NCI-H460 (cell line): ENCODE measurements at regions not wholly inside any gene's neighbourhood (a gene's known extent, or its start where the extent isn't known, plus 50 kb on each side); places are given as distances from the start of the nearest gene placed in this dataset.
"Not testable (repeated sequence)": the region's sequence is repeated elsewhere in the genome, so short reads cannot be mapped to it uniquely, and the experiment has no call there.

Experiments used
- DNase-seq: peaks from one replicate; pipeline ENCODE4 v3.0.0-alpha.2; 2016; ENCODE audit warnings: low read depth; ENCODE audit errors: extremely low read depth

DNA sequence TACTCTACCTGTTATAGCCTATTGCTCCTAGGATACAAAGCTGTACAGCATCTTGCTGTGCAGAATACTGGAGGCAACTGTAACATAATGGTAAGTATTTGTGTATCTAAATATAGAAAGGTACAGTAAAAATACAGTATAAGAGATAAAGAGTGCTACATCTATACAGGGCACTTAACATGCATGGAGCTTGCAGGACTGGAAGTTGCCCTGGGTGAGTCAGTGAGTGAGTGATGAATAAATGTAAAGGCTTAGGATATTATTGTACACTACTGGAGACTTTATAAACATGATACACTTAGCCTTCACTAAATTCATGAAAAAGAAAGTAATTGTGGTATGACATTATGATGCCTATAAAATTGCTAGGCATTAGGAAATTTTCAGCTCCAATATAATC, 65.5 kb upstream of the OSMR start:
- DNase-seq = no peak

DNA sequence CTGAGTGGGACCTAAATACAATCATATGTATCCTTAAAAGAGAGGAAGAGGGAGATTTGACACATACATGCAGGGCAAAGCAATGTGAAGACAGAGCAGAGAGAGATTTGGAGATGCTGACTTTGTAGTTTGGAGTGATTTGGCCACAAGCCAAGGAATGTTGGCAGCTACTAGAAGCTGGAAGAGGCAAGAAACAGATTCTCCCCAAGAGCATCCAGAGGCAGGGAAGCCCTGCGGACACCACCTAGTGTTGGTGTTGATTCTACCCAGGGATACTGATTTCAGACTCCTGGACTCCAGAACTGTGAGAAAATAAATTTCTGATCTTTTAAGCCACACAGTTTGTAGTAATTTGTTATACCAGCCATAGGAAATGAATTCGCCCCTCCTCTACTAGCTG, 64.9 kb upstream of the OSMR start:
- DNase-seq = peak; percentile 46

DNA sequence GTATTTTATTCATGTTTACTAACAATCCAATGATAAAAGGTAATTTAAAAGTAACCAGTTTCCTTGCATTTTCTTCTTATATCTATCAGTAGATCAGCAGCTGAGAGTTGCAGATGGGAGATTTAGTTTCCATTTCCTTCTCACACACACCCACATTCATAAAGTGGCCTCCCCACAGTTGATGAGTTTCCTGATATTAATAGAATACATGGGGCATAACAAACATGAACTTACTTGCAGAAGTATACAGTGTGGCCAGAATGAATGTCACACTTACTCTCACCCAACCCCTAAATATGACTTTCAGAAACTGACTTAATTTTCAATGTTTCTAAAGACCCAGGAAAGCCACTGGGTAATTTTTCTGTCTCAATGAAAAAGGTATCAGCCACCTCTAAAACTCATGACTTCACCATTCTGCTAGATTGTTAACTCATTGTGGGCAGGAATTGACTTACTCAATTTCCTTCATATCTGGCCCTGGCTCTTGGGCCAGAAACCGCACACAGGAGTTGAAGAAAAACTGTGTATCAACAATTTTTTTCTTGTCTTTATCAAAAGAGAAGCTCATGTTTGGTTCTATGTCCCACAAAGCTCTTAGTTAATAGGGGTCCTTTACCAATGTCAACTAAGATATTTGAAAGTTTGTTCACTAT, 63.5 kb upstream of the OSMR start:
- DNase-seq = no peak

DNA sequence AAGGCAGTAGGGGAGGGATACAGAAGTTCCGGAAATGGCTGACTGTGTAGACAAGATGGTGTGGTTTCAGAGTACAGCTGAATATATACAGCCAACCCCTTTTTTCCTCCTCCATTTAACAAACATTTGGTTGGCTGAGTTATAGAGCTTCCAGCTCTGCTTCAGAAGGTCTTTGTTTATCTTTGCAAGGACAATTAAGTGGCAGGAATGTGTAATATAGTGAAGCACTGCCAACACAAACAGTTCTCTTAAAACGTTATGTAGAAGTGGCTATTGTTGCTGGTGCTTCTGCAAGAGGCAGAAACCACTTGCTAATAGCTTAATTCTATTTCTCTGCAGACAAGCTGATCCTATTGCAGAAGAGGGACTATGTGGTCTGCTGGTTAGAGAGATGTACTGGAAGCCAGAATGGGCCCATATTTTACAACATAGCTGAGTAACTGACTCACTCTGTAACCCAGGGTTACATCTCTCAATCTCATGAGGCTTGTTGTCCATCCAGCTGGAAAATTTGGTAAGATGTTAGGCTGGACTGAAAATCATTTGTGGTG, 62.7 kb upstream of the OSMR start:
- peak; percentile 71 for DNase-seq

DNA sequence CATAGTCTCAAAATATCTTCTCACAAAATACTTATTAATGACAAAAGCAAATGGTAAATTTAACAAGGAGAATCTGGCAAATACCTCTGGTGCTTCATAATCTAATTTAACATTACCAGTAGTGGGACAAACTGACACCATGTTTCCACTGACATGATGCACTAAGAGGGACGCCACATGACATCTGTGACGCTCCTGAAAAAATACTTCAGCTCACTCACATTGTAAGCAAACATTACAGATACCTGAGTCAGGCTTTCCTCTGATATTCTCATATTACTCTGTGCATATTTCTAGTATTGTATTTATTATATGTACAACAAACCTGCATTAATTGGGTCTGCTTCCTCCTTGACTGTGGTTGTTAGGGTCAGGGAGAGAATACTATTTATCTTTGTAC, 56.7 kb upstream of the OSMR start:
- no peak for DNase-seq

DNA sequence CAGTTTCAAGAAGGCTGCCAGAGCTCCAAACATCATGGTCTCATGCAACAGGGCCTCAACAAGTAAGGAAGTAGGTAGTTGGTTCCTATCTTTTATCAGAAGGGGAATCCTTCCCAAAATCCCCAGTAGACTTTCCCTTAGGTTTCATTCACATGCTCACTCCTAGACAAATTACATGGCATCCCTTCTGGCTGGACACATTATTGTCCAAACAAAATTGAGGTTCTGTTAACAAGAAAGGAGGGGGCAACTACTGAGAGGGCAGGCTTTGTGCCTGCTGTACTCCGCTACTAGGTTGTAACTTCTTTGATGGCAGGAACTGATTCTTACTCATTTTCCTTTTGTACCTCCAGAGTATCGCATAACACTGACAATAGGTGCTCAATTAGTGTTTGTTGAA, 56.0 kb upstream of the OSMR start:
- DNase-seq = no peak

DNA sequence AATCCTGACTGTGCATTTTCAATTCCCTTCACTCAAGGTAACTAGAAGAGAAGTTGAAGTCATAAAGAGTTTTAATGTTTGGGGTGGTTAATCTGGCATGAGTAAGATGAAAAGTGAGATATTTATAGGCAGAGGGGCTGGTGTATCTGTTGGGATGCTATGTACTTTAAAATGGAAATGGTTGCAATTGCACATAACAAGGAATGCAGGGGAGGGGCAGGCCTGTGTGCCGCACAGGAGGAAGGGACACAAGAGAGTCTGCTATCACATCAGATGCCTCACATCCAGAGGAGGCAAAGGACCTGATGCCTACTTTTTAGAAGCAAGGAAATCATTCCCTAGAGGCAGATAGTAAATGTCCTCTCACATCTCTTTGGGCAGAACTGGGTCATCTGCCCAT, 55.5 kb upstream of the OSMR start:
- no peak for DNase-seq

DNA sequence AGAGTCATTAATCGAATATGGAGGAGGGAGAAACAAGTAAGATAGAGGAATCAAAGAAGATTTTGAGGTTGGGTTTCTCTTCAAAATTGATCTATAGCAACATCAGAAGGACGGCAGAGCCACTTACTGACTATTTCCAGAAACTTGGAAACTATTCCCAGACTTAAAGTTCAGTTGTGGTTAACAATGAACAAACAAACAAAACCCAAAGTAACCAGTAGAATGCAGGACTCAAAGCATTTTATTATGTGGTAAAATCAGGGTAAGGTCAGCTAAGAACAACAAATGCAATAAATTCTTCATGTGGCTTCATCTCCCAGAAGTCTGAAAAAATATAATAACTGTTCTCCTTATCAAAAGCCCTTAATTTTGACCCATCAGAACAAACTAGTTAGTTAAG, 54.9 kb upstream of the OSMR start:
- DNase-seq = no peak

DNA sequence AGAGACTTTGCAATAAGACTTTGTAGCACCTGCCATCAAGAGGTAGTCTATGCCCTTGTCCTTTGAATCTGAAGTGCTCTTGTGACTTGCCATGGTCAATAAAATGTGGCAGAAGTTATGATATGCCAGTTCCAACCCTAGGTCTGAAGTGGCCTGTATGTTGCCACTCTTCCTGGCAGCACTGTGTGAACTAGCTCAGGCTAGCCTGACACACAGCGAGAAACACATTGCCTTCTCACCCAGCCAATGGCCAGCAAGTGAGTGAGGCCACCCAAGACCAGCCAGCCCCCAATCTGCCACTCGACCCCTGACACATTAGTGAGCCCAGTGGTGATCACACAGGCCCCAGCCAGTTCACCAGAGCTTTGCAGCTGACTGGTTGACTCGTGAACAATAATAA, 52.7 kb upstream of the OSMR start:
- no peak for DNase-seq

DNA sequence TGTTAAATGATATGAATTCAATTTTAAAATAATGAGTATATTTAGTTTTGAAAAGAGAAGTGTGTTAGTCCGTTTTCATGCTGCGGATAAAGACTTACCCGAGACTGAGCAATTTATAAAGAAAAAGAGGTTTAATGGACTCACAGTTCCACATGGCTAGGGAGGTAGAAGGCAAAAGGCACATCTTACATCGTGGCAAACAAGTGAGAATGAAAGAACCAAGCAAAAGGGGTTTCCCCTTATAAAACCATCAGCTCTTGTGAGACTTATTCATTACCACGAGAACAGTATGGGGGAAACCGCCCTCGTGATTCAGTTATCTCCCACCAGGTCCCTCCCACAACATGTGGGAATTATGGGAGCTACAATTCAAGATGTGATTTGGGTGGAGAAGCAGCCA, 51.8 kb upstream of the OSMR start:
- DNase-seq = not testable (repeated sequence)

DNA sequence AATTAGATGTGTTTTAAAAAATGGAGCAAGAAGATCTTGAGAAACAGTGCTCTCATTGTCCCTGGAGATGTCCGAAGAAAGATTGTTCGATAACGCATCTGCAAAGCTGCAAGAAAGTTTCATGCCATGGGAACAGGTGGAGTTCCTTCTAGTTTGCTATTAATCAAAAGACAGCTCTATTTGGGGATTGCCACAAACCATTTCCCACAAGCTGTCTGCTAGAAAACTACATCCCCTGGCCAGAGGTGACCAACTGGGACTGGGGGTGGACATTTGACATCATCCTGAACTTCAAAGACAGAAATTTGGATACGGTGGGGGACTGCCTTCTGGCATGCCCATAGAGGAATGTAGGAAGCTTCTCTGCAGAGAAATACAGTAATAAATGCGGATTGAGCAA, 50.8 kb upstream of the OSMR start:
- no peak for DNase-seq

DNA sequence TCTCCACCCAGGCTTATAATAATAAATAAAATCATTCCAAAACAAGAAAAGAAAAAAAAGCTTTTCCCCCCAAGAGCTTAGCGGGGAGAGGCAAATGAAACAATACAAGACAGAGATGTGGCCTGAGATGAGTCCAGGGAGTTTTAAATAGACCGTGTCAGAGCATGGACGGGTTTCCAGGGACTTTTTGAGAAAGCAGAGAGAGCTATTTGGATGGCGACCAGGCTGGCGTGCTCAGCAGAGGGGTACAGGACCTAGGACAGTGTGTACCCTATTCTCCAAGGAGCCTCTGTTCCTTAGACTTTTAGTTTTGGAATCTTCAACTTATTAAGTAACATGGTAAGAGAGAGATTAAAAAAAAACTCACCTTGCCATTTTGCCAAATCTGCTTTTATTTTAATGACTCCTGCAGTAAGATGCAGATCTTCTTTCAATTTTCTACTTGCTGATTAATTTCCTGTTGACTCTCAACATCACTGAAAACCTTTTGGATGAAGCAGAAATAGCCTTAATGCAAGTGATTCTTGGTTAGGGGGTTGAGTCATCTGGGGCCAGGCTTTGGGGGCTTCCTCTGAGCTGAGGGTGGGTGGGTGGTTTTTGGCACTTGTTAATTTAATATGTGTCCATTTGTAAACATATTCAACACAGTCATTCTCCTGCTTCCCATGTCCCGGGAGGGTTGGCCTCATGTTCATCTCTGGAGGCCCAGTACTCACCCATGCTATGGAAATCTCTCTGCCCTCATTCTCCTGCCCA, 49.6 kb upstream of the OSMR start:
- DNase-seq = no peak
